ENCODE measurements at regions not wholly inside any gene's neighbourhood (a gene's known extent, or its start where the extent isn't known, plus 50 kb on each side); places are given as distances from the start of the nearest gene placed in this dataset.

GRCh38 chr5:159858871-159859270, 57.4 kb upstream of the ADRA1B start:
- no peak for TF ChIP-seq CTCF (IDR thresholded peaks at IDR 0.05)
- no peak for TF ChIP-seq POLR2A (IDR thresholded peaks at IDR 0.05)
